ENCODE measurements at regions not wholly inside any gene's neighbourhood (a gene's known extent, or its start where the extent isn't known, plus 50 kb on each side); places are given as distances from the start of the nearest gene placed in this dataset.

DNA sequence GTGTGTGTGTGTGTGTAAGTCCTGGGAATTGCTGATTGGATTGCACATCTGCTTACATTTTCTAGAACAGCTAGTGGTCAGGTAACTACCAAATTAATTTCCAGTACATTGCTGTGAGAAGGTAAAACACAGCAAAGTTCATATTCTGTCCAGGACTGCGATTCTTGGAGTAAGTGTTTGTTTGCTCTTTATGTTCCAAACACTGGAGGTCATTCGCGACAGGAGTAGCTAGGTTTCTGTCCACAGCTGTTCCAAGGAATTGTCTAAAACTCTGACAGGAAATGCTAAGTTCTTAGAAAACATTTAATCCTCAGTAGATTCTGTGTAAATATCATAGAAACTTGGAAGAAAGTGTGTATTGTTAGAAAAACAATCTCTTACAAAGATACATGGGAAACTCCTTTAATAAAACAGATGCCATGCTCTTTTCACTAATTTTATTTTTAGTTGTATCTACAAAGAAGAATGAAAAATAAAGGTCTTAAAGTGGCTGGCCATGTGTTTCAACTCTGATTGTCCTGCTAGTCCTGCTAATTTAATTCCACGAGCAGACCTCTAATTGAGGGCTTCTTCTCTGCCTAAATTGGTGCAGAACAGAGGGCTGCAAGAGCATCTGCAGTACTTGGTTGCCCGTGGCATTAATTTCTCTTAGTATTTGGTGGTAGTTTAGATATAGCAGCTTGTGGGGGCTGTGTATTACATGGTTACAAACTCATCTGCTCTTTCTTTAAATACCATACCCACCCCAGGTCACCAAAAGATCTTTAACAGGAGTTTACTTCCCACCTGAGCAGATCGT is 464.5 kb downstream of the RASEF start:
- TF ChIP-seq, protein P1, sequence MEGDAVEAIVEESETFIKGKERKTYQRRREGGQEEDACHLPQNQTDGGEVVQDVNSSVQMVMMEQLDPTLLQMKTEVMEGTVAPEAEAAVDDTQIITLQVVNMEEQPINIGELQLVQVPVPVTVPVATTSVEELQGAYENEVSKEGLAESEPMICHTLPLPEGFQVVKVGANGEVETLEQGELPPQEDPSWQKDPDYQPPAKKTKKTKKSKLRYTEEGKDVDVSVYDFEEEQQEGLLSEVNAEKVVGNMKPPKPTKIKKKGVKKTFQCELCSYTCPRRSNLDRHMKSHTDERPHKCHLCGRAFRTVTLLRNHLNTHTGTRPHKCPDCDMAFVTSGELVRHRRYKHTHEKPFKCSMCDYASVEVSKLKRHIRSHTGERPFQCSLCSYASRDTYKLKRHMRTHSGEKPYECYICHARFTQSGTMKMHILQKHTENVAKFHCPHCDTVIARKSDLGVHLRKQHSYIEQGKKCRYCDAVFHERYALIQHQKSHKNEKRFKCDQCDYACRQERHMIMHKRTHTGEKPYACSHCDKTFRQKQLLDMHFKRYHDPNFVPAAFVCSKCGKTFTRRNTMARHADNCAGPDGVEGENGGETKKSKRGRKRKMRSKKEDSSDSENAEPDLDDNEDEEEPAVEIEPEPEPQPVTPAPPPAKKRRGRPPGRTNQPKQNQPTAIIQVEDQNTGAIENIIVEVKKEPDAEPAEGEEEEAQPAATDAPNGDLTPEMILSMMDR (IDR thresholded peaks at IDR 0.05; ENCODE audit: low read depth, low read length, poor library complexity, severe bottlenecking) = no peak
- TF ChIP-seq EZH2phosphoT487 (IDR thresholded peaks at IDR 0.05; ENCODE audit: borderline replicate concordance, low read length) = no peak

Data from DOHH2 (cell line).